ENCODE measurements at regions not wholly inside any gene's neighbourhood (a gene's known extent, or its start where the extent isn't known, plus 50 kb on each side); places are given as distances from the start of the nearest gene placed in this dataset.
A peak's percentile ranks its signal among the peaks of the same experiment; 100 is the strongest.

- Histone ChIP-seq H3K9me3 (ENCODE audit: control insufficient read depth in 5 of 5, low read length in 5 of 5) (no peaks in the 10 kb centered on the region), H3K27ac (ENCODE audit: low read depth, low read length) (no peak overlapping the region), H3K4me1 (ENCODE audit: control insufficient read depth in 5 of 5, insufficient read depth in 5 of 5, low read length in 5 of 5) (peaks cover 0 to 5% (median 0%) of the 10 kb centered on the region in 5 donors), H3K27me3 (ENCODE audit: control insufficient read depth in 5 of 5, insufficient read depth in 4 of 5, low read length in 5 of 5) (peaks cover 0 to 2% (median 0%) of the 10 kb centered on the region in 5 donors), H3K9ac (ENCODE audit: low read length in 5 of 5) (no peak overlapping the region), H3K36me3 (ENCODE audit: control insufficient read depth in 5 of 5, insufficient read depth in 5 of 5, low read length in 5 of 5) (no peaks in the 10 kb centered on the region), H3K4me3 (ENCODE audit: low read depth in 1 of 5, low read length in 5 of 5) (no peak overlapping the region)
Measured at GRCh38 chr18:77866351-77866750, 616.7 kb downstream of the GALR1 start.

GRCh38 chr18:77870199-77870598 lies 620.6 kb downstream of the GALR1 start:
- Histone ChIP-seq H3K36me3 (ENCODE audit: control insufficient read depth in 5 of 5, insufficient read depth in 5 of 5, low read length in 5 of 5) (no peaks in the 10 kb centered on the region), H3K27ac (ENCODE audit: low read depth, low read length) (no peak overlapping the region), H3K9me3 (ENCODE audit: control insufficient read depth in 5 of 5, low read length in 5 of 5) (no peaks in the 10 kb centered on the region), H3K4me3 (ENCODE audit: low read depth in 1 of 5, low read length in 5 of 5) (peak overlapping the region in 2 of 5 donors; percentile 23 to 32), H3K27me3 (ENCODE audit: control insufficient read depth in 5 of 5, insufficient read depth in 4 of 5, low read length in 5 of 5) (peaks cover 0 to 3% (median 2%) of the 10 kb centered on the region in 5 donors), H3K9ac (ENCODE audit: low read length in 5 of 5) (no peak overlapping the region), H3K4me1 (ENCODE audit: control insufficient read depth in 5 of 5, insufficient read depth in 5 of 5, low read length in 5 of 5) (peaks cover 0 to 5% (median 0%) of the 10 kb centered on the region in 5 donors)

- Histone ChIP-seq H3K9me3 (ENCODE audit: control insufficient read depth in 5 of 5, low read length in 5 of 5) (no peaks in the 10 kb centered on the region), H3K27me3 (ENCODE audit: control insufficient read depth in 5 of 5, insufficient read depth in 4 of 5, low read length in 5 of 5) (peaks cover 0 to 3% (median 2%) of the 10 kb centered on the region in 5 donors), H3K4me1 (ENCODE audit: control insufficient read depth in 5 of 5, insufficient read depth in 5 of 5, low read length in 5 of 5) (peaks cover 0 to 5% (median 0%) of the 10 kb centered on the region in 5 donors), H3K9ac (ENCODE audit: low read length in 5 of 5) (no peak overlapping the region), H3K27ac (ENCODE audit: low read depth, low read length) (no peak overlapping the region), H3K4me3 (ENCODE audit: low read depth in 1 of 5, low read length in 5 of 5) (no peak overlapping the region), H3K36me3 (ENCODE audit: control insufficient read depth in 5 of 5, insufficient read depth in 5 of 5, low read length in 5 of 5) (no peaks in the 10 kb centered on the region)
Measured at GRCh38 chr18:77870894-77871293, 621.2 kb downstream of the GALR1 start.

- no peak overlapping the region for H3K4me3 ChIP-seq (ENCODE audit: low read depth in 1 of 5, low read length in 5 of 5)
- H3K27ac ChIP-seq (ENCODE audit: low read depth, low read length) = no peak overlapping the region
- H3K27me3 ChIP-seq (ENCODE audit: control insufficient read depth in 5 of 5, insufficient read depth in 4 of 5, low read length in 5 of 5) = peaks cover 0 to 8% (median under 1%) of the 10 kb centered on the region in 5 donors
- no peak overlapping the region for H3K9ac ChIP-seq (ENCODE audit: low read length in 5 of 5)
- peaks cover 0 to 5% (median 0%) of the 10 kb centered on the region in 5 donors for H3K4me1 ChIP-seq (ENCODE audit: control insufficient read depth in 5 of 5, insufficient read depth in 5 of 5, low read length in 5 of 5)
- H3K36me3 ChIP-seq (ENCODE audit: control insufficient read depth in 5 of 5, insufficient read depth in 5 of 5, low read length in 5 of 5) = no peaks in the 10 kb centered on the region
- no peaks in the 10 kb centered on the region for H3K9me3 ChIP-seq (ENCODE audit: control insufficient read depth in 5 of 5, low read length in 5 of 5)
Measured at GRCh38 chr18:77872166-77872565, 622.5 kb downstream of the GALR1 start.

- Histone ChIP-seq H3K4me3 (ENCODE audit: low read depth in 1 of 5, low read length in 5 of 5) (no peak overlapping the region), H3K27ac (ENCODE audit: low read depth, low read length) (no peak overlapping the region), H3K36me3 (ENCODE audit: control insufficient read depth in 5 of 5, insufficient read depth in 5 of 5, low read length in 5 of 5) (no peaks in the 10 kb centered on the region), H3K4me1 (ENCODE audit: control insufficient read depth in 5 of 5, insufficient read depth in 5 of 5, low read length in 5 of 5) (no peaks in the 10 kb centered on the region), H3K9ac (ENCODE audit: low read length in 5 of 5) (no peak overlapping the region), H3K27me3 (ENCODE audit: control insufficient read depth in 5 of 5, insufficient read depth in 4 of 5, low read length in 5 of 5) (peaks cover 0 to 7% (median 0%) of the 10 kb centered on the region in 5 donors), H3K9me3 (ENCODE audit: control insufficient read depth in 5 of 5, low read length in 5 of 5) (no peaks in the 10 kb centered on the region)
Measured at GRCh38 chr18:77876319-77876865, 626.7 kb downstream of the GALR1 start.

- H3K4me1 ChIP-seq (ENCODE audit: control insufficient read depth in 5 of 5, insufficient read depth in 5 of 5, low read length in 5 of 5) = no peaks in the 10 kb centered on the region
- no peak overlapping the region for H3K4me3 ChIP-seq (ENCODE audit: low read depth in 1 of 5, low read length in 5 of 5)
- H3K27ac ChIP-seq (ENCODE audit: low read depth, low read length) = no peak overlapping the region
- H3K27me3 ChIP-seq (ENCODE audit: control insufficient read depth in 5 of 5, insufficient read depth in 4 of 5, low read length in 5 of 5) = peaks cover 0 to 5% (median 0%) of the 10 kb centered on the region in 5 donors
- no peak overlapping the region for H3K9ac ChIP-seq (ENCODE audit: low read length in 5 of 5)
- H3K9me3 ChIP-seq (ENCODE audit: control insufficient read depth in 5 of 5, low read length in 5 of 5) = peaks cover 0 to 6% (median 0%) of the 10 kb centered on the region in 5 donors
- H3K36me3 ChIP-seq (ENCODE audit: control insufficient read depth in 5 of 5, insufficient read depth in 5 of 5, low read length in 5 of 5) = no peaks in the 10 kb centered on the region
Measured at GRCh38 chr18:77879829-77880228, 630.2 kb downstream of the GALR1 start.

GRCh38 chr18:77884454-77884853 lies 634.8 kb downstream of the GALR1 start:
- Histone ChIP-seq H3K4me1 (ENCODE audit: control insufficient read depth in 5 of 5, insufficient read depth in 5 of 5, low read length in 5 of 5) (peaks cover 0 to 5% (median 0%) of the 10 kb centered on the region in 5 donors), H3K27me3 (ENCODE audit: control insufficient read depth in 5 of 5, insufficient read depth in 4 of 5, low read length in 5 of 5) (no peaks in the 10 kb centered on the region), H3K9me3 (ENCODE audit: control insufficient read depth in 5 of 5, low read length in 5 of 5) (peaks cover 0 to 6% (median 0%) of the 10 kb centered on the region in 5 donors), H3K27ac (ENCODE audit: low read depth, low read length) (no peak overlapping the region), H3K36me3 (ENCODE audit: control insufficient read depth in 5 of 5, insufficient read depth in 5 of 5, low read length in 5 of 5) (no peaks in the 10 kb centered on the region), H3K4me3 (ENCODE audit: low read depth in 1 of 5, low read length in 5 of 5) (no peak overlapping the region), H3K9ac (ENCODE audit: low read length in 5 of 5) (no peak overlapping the region)

- Histone ChIP-seq H3K4me3 (ENCODE audit: low read depth in 1 of 5, low read length in 5 of 5) (no peak overlapping the region), H3K4me1 (ENCODE audit: control insufficient read depth in 5 of 5, insufficient read depth in 5 of 5, low read length in 5 of 5) (no peaks in the 10 kb centered on the region), H3K9me3 (ENCODE audit: control insufficient read depth in 5 of 5, low read length in 5 of 5) (peaks cover 0 to 6% (median 0%) of the 10 kb centered on the region in 5 donors), H3K9ac (ENCODE audit: low read length in 5 of 5) (no peak overlapping the region), H3K27me3 (ENCODE audit: control insufficient read depth in 5 of 5, insufficient read depth in 4 of 5, low read length in 5 of 5) (peaks cover 0 to 16% (median 2%) of the 10 kb centered on the region in 5 donors), H3K36me3 (ENCODE audit: control insufficient read depth in 5 of 5, insufficient read depth in 5 of 5, low read length in 5 of 5) (no peaks in the 10 kb centered on the region), H3K27ac (ENCODE audit: low read depth, low read length) (no peak overlapping the region)
Measured at GRCh38 chr18:77894060-77894459, 644.4 kb downstream of the GALR1 start.

GRCh38 chr18:77895250-77895649 lies 645.6 kb downstream of the GALR1 start:
- no peaks in the 10 kb centered on the region for H3K36me3 ChIP-seq (ENCODE audit: control insufficient read depth in 5 of 5, insufficient read depth in 5 of 5, low read length in 5 of 5)
- H3K9me3 ChIP-seq (ENCODE audit: control insufficient read depth in 5 of 5, low read length in 5 of 5) = peaks cover 0 to 6% (median 0%) of the 10 kb centered on the region in 5 donors
- no peak overlapping the region for H3K9ac ChIP-seq (ENCODE audit: low read length in 5 of 5)
- peaks cover 0 to 16% (median 2%) of the 10 kb centered on the region in 5 donors for H3K27me3 ChIP-seq (ENCODE audit: control insufficient read depth in 5 of 5, insufficient read depth in 4 of 5, low read length in 5 of 5)
- H3K4me3 ChIP-seq (ENCODE audit: low read depth in 1 of 5, low read length in 5 of 5) = no peak overlapping the region
- peaks cover 0 to 7% (median 6%) of the 10 kb centered on the region in 5 donors for H3K4me1 ChIP-seq (ENCODE audit: control insufficient read depth in 5 of 5, insufficient read depth in 5 of 5, low read length in 5 of 5)
- no peak overlapping the region for H3K27ac ChIP-seq (ENCODE audit: low read depth, low read length)

GRCh38 chr18:77896586-77897252 lies 647.1 kb downstream of the GALR1 start:
- H3K9ac ChIP-seq (ENCODE audit: low read length in 5 of 5) = no peak overlapping the region
- no peaks in the 10 kb centered on the region for H3K36me3 ChIP-seq (ENCODE audit: control insufficient read depth in 5 of 5, insufficient read depth in 5 of 5, low read length in 5 of 5)
- H3K27me3 ChIP-seq (ENCODE audit: control insufficient read depth in 5 of 5, insufficient read depth in 4 of 5, low read length in 5 of 5) = peaks cover 0 to 16% (median 2%) of the 10 kb centered on the region in 5 donors
- no peak overlapping the region for H3K4me3 ChIP-seq (ENCODE audit: low read depth in 1 of 5, low read length in 5 of 5)
- H3K4me1 ChIP-seq (ENCODE audit: control insufficient read depth in 5 of 5, insufficient read depth in 5 of 5, low read length in 5 of 5) = peaks cover 0 to 10% (median 9%) of the 10 kb centered on the region in 5 donors
- H3K9me3 ChIP-seq (ENCODE audit: control insufficient read depth in 5 of 5, low read length in 5 of 5) = no peaks in the 10 kb centered on the region
- no peak overlapping the region for H3K27ac ChIP-seq (ENCODE audit: low read depth, low read length)
